ENCODE measurements at regions not wholly inside any gene's neighbourhood (a gene's known extent, or its start where the extent isn't known, plus 50 kb on each side); places are given as distances from the start of the nearest gene placed in this dataset.

DNA sequence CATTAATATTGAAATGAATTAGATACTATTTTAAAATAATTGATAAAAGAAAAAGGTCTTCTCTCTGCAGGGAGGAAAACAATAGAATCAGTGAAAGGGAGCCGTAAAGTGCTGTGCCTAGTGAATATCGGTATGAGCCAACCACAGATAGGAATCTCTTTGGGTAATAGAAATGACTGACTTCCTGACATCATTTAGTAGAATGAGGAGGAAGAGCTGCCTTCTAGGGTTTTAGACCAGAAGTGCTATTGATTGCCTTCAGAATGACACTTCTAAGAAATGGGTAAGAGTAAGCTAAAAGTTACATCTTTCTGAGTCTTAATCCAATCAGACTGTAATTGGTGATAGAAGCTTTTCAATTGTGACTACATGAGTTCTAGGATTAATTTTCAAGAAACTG lies 134.0 kb upstream of the MAP9 start:
- intact Hi-C loops (cut with DNase I, micrococcal nuclease) = no loop called here

DNA sequence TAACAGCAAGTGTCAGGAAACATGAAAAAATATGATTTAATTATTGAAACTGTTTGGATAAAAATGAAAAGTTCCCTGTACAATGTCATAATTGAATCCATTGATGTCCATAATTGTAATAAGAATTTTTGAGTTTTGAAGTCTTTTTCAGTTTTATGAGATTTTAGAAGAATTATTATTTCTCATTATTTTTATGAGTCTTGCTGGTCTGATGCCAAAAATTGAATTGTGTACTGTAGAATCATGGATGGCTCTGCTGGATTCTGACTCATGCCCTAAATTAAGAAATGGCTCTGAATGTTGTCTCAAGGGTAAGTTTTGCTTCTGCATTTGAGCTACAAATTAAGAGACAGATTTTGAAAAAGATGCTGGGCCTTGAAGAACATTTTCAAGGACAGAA lies 132.8 kb upstream of the MAP9 start:
- H3K27ac Mint-ChIP-seq = no peak overlapping the region
- DNase-seq = no peak
- no peaks in the 10 kb centered on the region for H3K4me1 Mint-ChIP-seq (ENCODE audit: low read depth)
- TF ChIP-seq, protein P1, sequence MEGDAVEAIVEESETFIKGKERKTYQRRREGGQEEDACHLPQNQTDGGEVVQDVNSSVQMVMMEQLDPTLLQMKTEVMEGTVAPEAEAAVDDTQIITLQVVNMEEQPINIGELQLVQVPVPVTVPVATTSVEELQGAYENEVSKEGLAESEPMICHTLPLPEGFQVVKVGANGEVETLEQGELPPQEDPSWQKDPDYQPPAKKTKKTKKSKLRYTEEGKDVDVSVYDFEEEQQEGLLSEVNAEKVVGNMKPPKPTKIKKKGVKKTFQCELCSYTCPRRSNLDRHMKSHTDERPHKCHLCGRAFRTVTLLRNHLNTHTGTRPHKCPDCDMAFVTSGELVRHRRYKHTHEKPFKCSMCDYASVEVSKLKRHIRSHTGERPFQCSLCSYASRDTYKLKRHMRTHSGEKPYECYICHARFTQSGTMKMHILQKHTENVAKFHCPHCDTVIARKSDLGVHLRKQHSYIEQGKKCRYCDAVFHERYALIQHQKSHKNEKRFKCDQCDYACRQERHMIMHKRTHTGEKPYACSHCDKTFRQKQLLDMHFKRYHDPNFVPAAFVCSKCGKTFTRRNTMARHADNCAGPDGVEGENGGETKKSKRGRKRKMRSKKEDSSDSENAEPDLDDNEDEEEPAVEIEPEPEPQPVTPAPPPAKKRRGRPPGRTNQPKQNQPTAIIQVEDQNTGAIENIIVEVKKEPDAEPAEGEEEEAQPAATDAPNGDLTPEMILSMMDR (IDR thresholded peaks at IDR 0.05) = no peak
- no peaks in the 10 kb centered on the region for H3K9me3 Mint-ChIP-seq
- no peaks in the 10 kb centered on the region for H3K36me3 Mint-ChIP-seq (ENCODE audit: low read depth)
- H3K27me3 ChIP-seq (ENCODE audit: control insufficient read depth in 1 of 2, insufficient read depth in 2 of 2, low read length in 2 of 2) = no peaks in the 10 kb centered on the region
- ChIA-PET CTCF (no interaction called here), POLR2A (no interaction called here)
- H3K4me3 ChIP-seq (ENCODE audit: low read length) = no peak overlapping the region
- no peaks in the 10 kb centered on the region for H3K27me3 Mint-ChIP-seq
- intact Hi-C loops (cut with DNase I, micrococcal nuclease) = no loop called here
- no peaks in the 10 kb centered on the region for H3K9me3 ChIP-seq (ENCODE audit: control insufficient read depth in 1 of 2, insufficient read depth in 1 of 2, low read length in 2 of 2)
- no peaks in the 10 kb centered on the region for H3K4me1 ChIP-seq (ENCODE audit: insufficient read depth, low read length)
- H3K27ac ChIP-seq (ENCODE audit: low read depth in 1 of 2, low read length in 2 of 2) = no peak overlapping the region
- no peak for ATAC-seq (ENCODE audit: poor library complexity)
- no peak overlapping the region for H3K4me3 Mint-ChIP-seq
- no peaks in the 10 kb centered on the region for H3K36me3 ChIP-seq (ENCODE audit: insufficient read depth, low read length)

More for the DNA sequence above, 134.0 kb upstream of the MAP9 start:
- ChIA-PET POLR2A (no interaction called here), CTCF (no interaction called here)
- ATAC-seq (ENCODE audit: poor library complexity) (no peak), DNase-seq (no peak)
- Mint-ChIP-seq H3K36me3 (ENCODE audit: low read depth) (no peaks in the 10 kb centered on the region), H3K9me3 (no peaks in the 10 kb centered on the region), H3K4me3 (no peak overlapping the region), H3K27ac (no peak overlapping the region), H3K4me1 (ENCODE audit: low read depth) (no peaks in the 10 kb centered on the region), H3K27me3 (peaks cover 5% of the 10 kb centered on the region)
- Histone ChIP-seq H3K27me3 (ENCODE audit: control insufficient read depth in 1 of 2, insufficient read depth in 2 of 2, low read length in 2 of 2) (no peaks in the 10 kb centered on the region), H3K4me3 (ENCODE audit: low read length) (no peak overlapping the region), H3K9me3 (ENCODE audit: control insufficient read depth in 1 of 2, insufficient read depth in 1 of 2, low read length in 2 of 2) (no peaks in the 10 kb centered on the region), H3K36me3 (ENCODE audit: insufficient read depth, low read length) (no peaks in the 10 kb centered on the region), H3K4me1 (ENCODE audit: insufficient read depth, low read length) (no peaks in the 10 kb centered on the region), H3K27ac (ENCODE audit: low read depth in 1 of 2, low read length in 2 of 2) (no peak overlapping the region)
- TF ChIP-seq, protein P1 (IDR thresholded peaks at IDR 0.05) = no peak

DNA sequence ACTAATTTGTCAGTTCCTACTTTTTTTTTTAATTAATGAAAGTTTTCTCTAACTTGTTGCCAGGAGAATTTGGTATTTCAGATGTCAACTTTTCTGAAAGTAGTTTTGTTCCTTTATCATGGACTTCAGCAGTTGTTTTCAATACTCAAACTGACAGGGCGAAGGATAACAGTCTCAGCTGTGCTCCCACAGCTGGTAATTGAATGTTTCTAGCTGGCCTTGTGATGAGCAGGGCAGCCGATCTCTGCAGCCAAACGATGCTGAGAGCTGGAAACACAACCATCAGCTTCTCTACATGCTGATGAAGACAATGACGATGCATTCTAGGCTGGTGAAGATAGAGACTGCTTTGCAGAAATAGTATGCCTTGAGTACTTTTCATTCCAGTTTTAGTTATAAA lies 130.0 kb upstream of the MAP9 start:
- TF ChIP-seq, protein P1 (IDR thresholded peaks at IDR 0.05) = no peak
- CTCF ChIA-PET = no interaction called here
- DNase-seq (no peak), ATAC-seq (ENCODE audit: poor library complexity) (no peak)
- H3K27ac ChIP-seq (ENCODE audit: low read depth in 1 of 2, low read length in 2 of 2) = no peak overlapping the region
- POLR2A ChIA-PET = no interaction called here
- H3K9me3 ChIP-seq (ENCODE audit: control insufficient read depth in 1 of 2, insufficient read depth in 1 of 2, low read length in 2 of 2) = no peaks in the 10 kb centered on the region
- H3K27me3 ChIP-seq (ENCODE audit: control insufficient read depth in 1 of 2, insufficient read depth in 2 of 2, low read length in 2 of 2) = no peaks in the 10 kb centered on the region
- H3K36me3 Mint-ChIP-seq (ENCODE audit: low read depth) = no peaks in the 10 kb centered on the region
- H3K27me3 Mint-ChIP-seq = no peaks in the 10 kb centered on the region
- no peaks in the 10 kb centered on the region for H3K9me3 Mint-ChIP-seq
- no peaks in the 10 kb centered on the region for H3K4me1 Mint-ChIP-seq (ENCODE audit: low read depth)
- no peak overlapping the region for H3K4me3 ChIP-seq (ENCODE audit: low read length)
- no peaks in the 10 kb centered on the region for H3K36me3 ChIP-seq (ENCODE audit: insufficient read depth, low read length)
- no peak overlapping the region for H3K27ac Mint-ChIP-seq
- H3K4me1 ChIP-seq (ENCODE audit: insufficient read depth, low read length) = no peaks in the 10 kb centered on the region
- H3K4me3 Mint-ChIP-seq = no peak overlapping the region
- intact Hi-C loops (cut with DNase I, micrococcal nuclease) = no loop called here

Measured in CD4-positive, alpha-beta T cell (primary cell).